Prostate gland (tissue), 2 donors: ENCODE measurements at regions not wholly inside any gene's neighbourhood (a gene's known extent, or its start where the extent isn't known, plus 50 kb on each side); places are given as distances from the start of the nearest gene placed in this dataset.

ENCODE experiments used
- POLR2A ChIP-seq: fragments of 450-650 bp; IDR thresholded peaks from one replicate; pipeline ENCODE4 v1.6.1; 2016; ENCODE audit warnings: antibody characterized with exemption, mild to moderate bottlenecking
- TF ChIP-seq, protein P1 (sequence below), 4 experiments: fragments of 200-600 bp in 2 of 4; fragments of 450-650 bp in 2 of 4; sonication (generic) in 2 of 4; IDR thresholded peaks; 1 replicate in 3 of 4; 2 replicates in 1 of 4; pipeline ENCODE4 v1.5.1; 2016 to 2019; ENCODE audit warnings: antibody characterized with exemption in 4 of 4, mild to moderate bottlenecking in 2 of 4, moderate library complexity in 2 of 4

DNA sequence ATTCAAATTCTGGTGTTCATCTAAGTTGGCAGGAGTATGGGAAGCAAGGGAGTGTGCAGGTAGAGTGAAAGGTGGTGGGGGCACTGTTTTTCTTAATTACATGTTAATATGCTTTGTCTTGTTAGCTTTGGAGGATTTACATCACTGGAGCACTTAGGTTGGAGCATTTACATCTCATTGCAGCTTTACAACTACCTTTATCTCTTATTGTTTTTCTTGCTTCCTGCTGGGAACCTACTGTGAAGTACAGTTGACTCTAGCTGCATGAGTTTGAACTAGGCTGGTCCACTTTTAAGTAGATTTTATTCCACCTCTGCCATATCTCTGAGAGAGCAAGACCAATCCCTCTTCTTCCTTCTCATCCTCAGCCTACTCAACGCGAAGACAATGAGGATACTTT lies 554.8 kb upstream of the B3GALT2 start:
- TF ChIP-seq, protein P1, sequence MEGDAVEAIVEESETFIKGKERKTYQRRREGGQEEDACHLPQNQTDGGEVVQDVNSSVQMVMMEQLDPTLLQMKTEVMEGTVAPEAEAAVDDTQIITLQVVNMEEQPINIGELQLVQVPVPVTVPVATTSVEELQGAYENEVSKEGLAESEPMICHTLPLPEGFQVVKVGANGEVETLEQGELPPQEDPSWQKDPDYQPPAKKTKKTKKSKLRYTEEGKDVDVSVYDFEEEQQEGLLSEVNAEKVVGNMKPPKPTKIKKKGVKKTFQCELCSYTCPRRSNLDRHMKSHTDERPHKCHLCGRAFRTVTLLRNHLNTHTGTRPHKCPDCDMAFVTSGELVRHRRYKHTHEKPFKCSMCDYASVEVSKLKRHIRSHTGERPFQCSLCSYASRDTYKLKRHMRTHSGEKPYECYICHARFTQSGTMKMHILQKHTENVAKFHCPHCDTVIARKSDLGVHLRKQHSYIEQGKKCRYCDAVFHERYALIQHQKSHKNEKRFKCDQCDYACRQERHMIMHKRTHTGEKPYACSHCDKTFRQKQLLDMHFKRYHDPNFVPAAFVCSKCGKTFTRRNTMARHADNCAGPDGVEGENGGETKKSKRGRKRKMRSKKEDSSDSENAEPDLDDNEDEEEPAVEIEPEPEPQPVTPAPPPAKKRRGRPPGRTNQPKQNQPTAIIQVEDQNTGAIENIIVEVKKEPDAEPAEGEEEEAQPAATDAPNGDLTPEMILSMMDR (IDR thresholded peaks at IDR 0.05): no peak
- TF ChIP-seq POLR2A: no peak
